Posterior vena cava (tissue), 2 donors: ENCODE measurements at regions not wholly inside any gene's neighbourhood (a gene's known extent, or its start where the extent isn't known, plus 50 kb on each side); places are given as distances from the start of the nearest gene placed in this dataset.

Experiments
- DNase-seq: peaks from one replicate; pipeline ENCODE4 v3.0.0-alpha.2; 2020; ENCODE audit warnings: low spot score
- intact Hi-C, 2 donors: fragments of 100-400 bp; cut with DNase I; formaldehyde crosslinking; loops; one replicate each; pipeline versions ENCODE4 v1.14.1 to v1.14.2; 2022 to 2023
- donor health status: DM: yes; HTN: yes; CAD: no.
- donor health status: DM: yes; HTN: yes; CAD: no.

GRCh38 chr10:128498378-128498730, 372.1 kb upstream of the MKI67 start:
- intact Hi-C loops = no loop called here
- no peak for DNase-seq

GRCh38 chr10:128498746-128499145, 372.5 kb upstream of the MKI67 start:
- no peak for DNase-seq
- intact Hi-C loops = no loop called here

GRCh38 chr10:128499486-128499885, 373.3 kb upstream of the MKI67 start:
- DNase-seq = no peak
- intact Hi-C loops = no loop called here

- intact Hi-C loops = no loop called here
- no peak for DNase-seq
Measured at GRCh38 chr10:128499956-128500355, 373.7 kb upstream of the MKI67 start.

- no peak for DNase-seq
- intact Hi-C loops = no loop called here
Measured at GRCh38 chr10:128500642-128501041, 374.4 kb upstream of the MKI67 start.

- DNase-seq = no peak
- intact Hi-C loops = no loop called here
Measured at GRCh38 chr10:128505346-128505745, 379.1 kb upstream of the MKI67 start.

GRCh38 chr10:128506423-128506822, 380.2 kb upstream of the MKI67 start:
- DNase-seq = no peak
- intact Hi-C loops = no loop called here

GRCh38 chr10:128507066-128507465, 380.8 kb upstream of the MKI67 start:
- intact Hi-C loops = no loop called here
- DNase-seq = no peak

GRCh38 chr10:128511284-128511683, 385.1 kb upstream of the MKI67 start:
- intact Hi-C loops = no loop called here
- DNase-seq = no peak

GRCh38 chr10:128512767-128513166, 386.5 kb upstream of the MKI67 start:
- no peak for DNase-seq
- intact Hi-C loops = no loop called here

GRCh38 chr10:128514536-128514935, 388.3 kb upstream of the MKI67 start:
- DNase-seq = no peak
- intact Hi-C loops = no loop called here

- no peak for DNase-seq
- intact Hi-C loops = no loop called here
Measured at GRCh38 chr10:128516180-128516579, 390.0 kb upstream of the MKI67 start.

GRCh38 chr10:128517167-128517566, 390.9 kb upstream of the MKI67 start:
- intact Hi-C loops = no loop called here
- DNase-seq = no peak

GRCh38 chr10:128518000-128518399, 391.8 kb upstream of the MKI67 start:
- DNase-seq = no peak
- intact Hi-C loops = no loop called here

- DNase-seq = no peak
- intact Hi-C loops = no loop called here
Measured at GRCh38 chr10:128519581-128519980, 393.4 kb upstream of the MKI67 start.

- no peak for DNase-seq
- intact Hi-C loops = no loop called here
Measured at GRCh38 chr10:128520211-128520815, 394.1 kb upstream of the MKI67 start.

GRCh38 chr10:128522551-128523308, 396.5 kb upstream of the MKI67 start:
- DNase-seq = no peak
- intact Hi-C loops = no loop called here

GRCh38 chr10:128525444-128525843, 399.2 kb upstream of the MKI67 start:
- intact Hi-C loops = no loop called here

GRCh38 chr10:128525936-128526335, 399.7 kb upstream of the MKI67 start:
- no peak for DNase-seq
- intact Hi-C loops = no loop called here

More at GRCh38 chr10:128525444-128525843, 399.2 kb upstream of the MKI67 start:
- DNase-seq = no peak

GRCh38 chr10:128526791-128527375, 400.7 kb upstream of the MKI67 start:
- intact Hi-C loops = no loop called here
- DNase-seq = no peak

GRCh38 chr10:128527711-128528110, 401.5 kb upstream of the MKI67 start:
- intact Hi-C loops = no loop called here
- no peak for DNase-seq
